ENCODE measurements at regions not wholly inside any gene's neighbourhood (a gene's known extent, or its start where the extent isn't known, plus 50 kb on each side); places are given as distances from the start of the nearest gene placed in this dataset.
A peak's percentile ranks its signal among the peaks of the same experiment; 100 is the strongest.

- Histone ChIP-seq H3K27ac (ENCODE audit: low read depth in 1 of 2, low read length in 2 of 2) (no peak overlapping the region), H3K36me3 (ENCODE audit: control insufficient read depth in 4 of 4, insufficient read depth in 3 of 4, low read depth in 1 of 4, low read length in 3 of 4) (no peaks in the 10 kb centered on the region), H3K4me3 (ENCODE audit: low read depth in 1 of 3, low read length in 3 of 3) (no peak overlapping the region), H3K27me3 (ENCODE audit: control insufficient read depth in 4 of 4, insufficient read depth in 4 of 4, low read length in 3 of 4) (no peaks in the 10 kb centered on the region), H3K4me1 (ENCODE audit: control insufficient read depth in 4 of 4, insufficient read depth in 4 of 4, low read length in 3 of 4) (peaks cover 0 to 15% (median 8%) of the 10 kb centered on the region in 4 donors), H3K9ac (ENCODE audit: low read depth in 1 of 2, low read length in 2 of 2) (no peak overlapping the region), H3K9me3 (ENCODE audit: control insufficient read depth in 4 of 4, low read length in 3 of 4) (no peaks in the 10 kb centered on the region)
- no peak for DNase-seq (ENCODE audit: low spot score)
- WGBS = 76% methylated on average over 8 of the region's 8 CpGs
- TF ChIP-seq EGR1 (IDR thresholded peaks at IDR 0.05; ENCODE audit: low read depth in 2 of 2) (no peak), MAX (IDR thresholded peaks at IDR 0.05) (no peak), ZBTB33 (IDR thresholded peaks at IDR 0.05) (no peak), ATF3 (IDR thresholded peaks at IDR 0.05) (no peak), RXRA (IDR thresholded peaks at IDR 0.05) (no peak), FOXA2 (IDR thresholded peaks at IDR 0.05) (no peak)
Measured at GRCh38 chr6:130577178-130577919, 211.5 kb downstream of the TMEM200A start.

GRCh38 chr6:130578713-130579112 is 212.9 kb downstream of the TMEM200A start:
- no peak for DNase-seq (ENCODE audit: low spot score)
- Histone ChIP-seq H3K27ac (ENCODE audit: low read depth in 1 of 2, low read length in 2 of 2) (no peak overlapping the region), H3K9me3 (ENCODE audit: control insufficient read depth in 4 of 4, low read length in 3 of 4) (no peaks in the 10 kb centered on the region), H3K27me3 (ENCODE audit: control insufficient read depth in 4 of 4, insufficient read depth in 4 of 4, low read length in 3 of 4) (no peaks in the 10 kb centered on the region), H3K9ac (ENCODE audit: low read depth in 1 of 2, low read length in 2 of 2) (peak overlapping the region in 1 of 2 donors; percentile 63), H3K4me1 (ENCODE audit: control insufficient read depth in 4 of 4, insufficient read depth in 4 of 4, low read length in 3 of 4) (peaks cover 0 to 15% (median 8%) of the 10 kb centered on the region in 4 donors), H3K36me3 (ENCODE audit: control insufficient read depth in 4 of 4, insufficient read depth in 3 of 4, low read depth in 1 of 4, low read length in 3 of 4) (no peaks in the 10 kb centered on the region), H3K4me3 (ENCODE audit: low read depth in 1 of 3, low read length in 3 of 3) (no peak overlapping the region)
- 39% methylated on average over 3 of the region's 3 CpGs for WGBS
- TF ChIP-seq ATF3 (IDR thresholded peaks at IDR 0.05) = no peak
- TF ChIP-seq MAX (IDR thresholded peaks at IDR 0.05) = peak; percentile 13
- peak; percentile 37 for TF ChIP-seq ZBTB33 (IDR thresholded peaks at IDR 0.05)
- TF ChIP-seq FOXA2 (IDR thresholded peaks at IDR 0.05) = peak; percentile 58
- peak; percentile 32 for TF ChIP-seq YY1 (IDR thresholded peaks at IDR 0.05)
- TF ChIP-seq SP1 (IDR thresholded peaks at IDR 0.05) = peak; percentile 52
- peak in 1 of 2 donors; percentile 43 for TF ChIP-seq RAD21 (IDR thresholded peaks at IDR 0.05)
- no peak for TF ChIP-seq REST (IDR thresholded peaks at IDR 0.05)
- peak; percentile 41 to 59 for TF ChIP-seq RXRA (IDR thresholded peaks at IDR 0.05)
- peak; percentile 41 to 52 for TF ChIP-seq HNF4A (conservative IDR thresholded peaks at IDR 0.05)
